ENCODE measurements at regions not wholly inside any gene's neighbourhood (a gene's known extent, or its start where the extent isn't known, plus 50 kb on each side); places are given as distances from the start of the nearest gene placed in this dataset.

DNA sequence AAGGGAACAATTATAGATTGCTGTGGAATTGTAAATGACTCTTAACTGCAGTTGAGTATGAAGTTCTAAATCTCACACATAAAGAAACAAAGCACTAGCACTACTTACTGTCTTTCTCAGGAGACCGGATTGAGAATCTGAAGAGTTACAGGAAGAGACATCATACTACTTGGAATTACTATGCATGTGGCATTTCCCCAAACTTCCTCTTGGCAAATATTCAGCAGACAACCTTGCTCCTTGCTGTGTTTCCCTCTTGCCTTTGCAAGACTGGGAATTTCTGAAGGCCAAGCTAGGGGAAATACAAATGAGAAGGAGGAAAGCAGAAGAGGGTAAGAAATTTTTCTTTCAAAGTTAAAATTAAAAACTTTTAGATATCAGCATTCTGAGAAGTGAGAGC is 173.6 kb upstream of the KCTD3 start:
- DNase-seq: no peak
- TF ChIP-seq POLR2AphosphoS5 (IDR thresholded peaks at IDR 0.05): no peak
- TF ChIP-seq CTCF (IDR thresholded peaks at IDR 0.05): no peak
- no peak for TF ChIP-seq POLR2A (IDR thresholded peaks at IDR 0.05)
- no peak for TF ChIP-seq EP300 (IDR thresholded peaks at IDR 0.05; ENCODE audit: low read depth)
- Histone ChIP-seq H3K27me3 (no peaks in the 10 kb centered on the region), H3K4me3 (no peak overlapping the region), H3K9me3 (no peaks in the 10 kb centered on the region), H3K4me1 (no peaks in the 10 kb centered on the region), H3K27ac (no peak overlapping the region), H3K36me3 (no peaks in the 10 kb centered on the region)
- in situ Hi-C loops (cut with MboI; ENCODE audit: low pct_ligation_motif_present in 1 of 4, low pct_unique_long_range_greater_than_20kb in 1 of 4, low sequenced_read_pairs in 3 of 4) (no loop called here), intact Hi-C loops (cut with DNase I; ENCODE audit: low total_unique reads) (no loop called here)
- 81 to 88% methylated on average over 1 of the region's 1 CpG for WGBS, 2 donors (ENCODE audit: low coverage in 1 of 2)

DNA sequence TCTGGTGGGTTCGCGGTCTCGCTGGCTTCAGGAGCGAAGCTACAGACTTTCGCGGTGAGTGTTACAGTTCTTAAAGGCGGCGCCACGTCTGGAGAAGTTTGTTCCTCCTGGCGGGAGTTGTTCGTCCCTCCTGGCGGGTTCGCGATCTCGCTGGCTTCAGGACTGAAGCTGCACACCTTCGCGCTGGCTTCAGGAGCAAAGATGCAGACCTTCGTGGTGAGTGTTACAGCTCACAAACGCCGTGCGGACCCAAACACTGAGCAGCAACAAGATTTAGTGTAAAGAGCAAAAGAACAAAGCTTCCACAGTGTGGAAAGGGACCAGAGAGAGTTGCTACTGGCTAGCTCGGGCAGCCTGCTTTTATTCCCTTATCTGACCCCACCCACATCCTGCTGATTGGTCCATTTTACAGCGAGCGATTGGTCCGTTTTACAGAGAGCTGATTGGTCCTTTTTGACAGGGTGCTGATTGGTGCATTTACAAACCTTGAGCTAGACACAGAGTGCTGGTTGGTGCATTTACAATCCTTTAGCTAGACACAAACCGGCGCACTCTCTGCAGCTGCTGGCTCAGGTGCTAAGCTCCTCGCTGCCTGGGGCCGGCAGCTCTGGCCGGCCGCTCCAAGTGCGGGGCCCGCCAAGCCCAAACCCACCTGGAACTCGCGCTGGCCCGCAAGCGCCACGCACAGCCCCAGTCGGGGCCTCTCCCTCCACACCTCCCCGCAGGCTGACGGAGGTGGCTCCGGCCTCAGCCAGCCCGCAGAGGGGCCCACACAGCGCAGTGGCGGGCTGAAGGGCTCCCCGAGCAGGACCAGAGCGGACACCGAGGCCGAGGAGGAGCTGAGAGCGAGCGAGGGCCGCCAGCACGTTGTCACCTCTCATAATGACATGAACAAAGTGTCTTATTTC is 172.8 kb upstream of the KCTD3 start:
- no peaks in the 10 kb centered on the region for H3K27me3 ChIP-seq
- H3K36me3 ChIP-seq: no peaks in the 10 kb centered on the region
- no peaks in the 10 kb centered on the region for H3K9me3 ChIP-seq
- no peak overlapping the region for H3K4me3 ChIP-seq
- in situ Hi-C loops (cut with MboI; ENCODE audit: low pct_ligation_motif_present in 1 of 4, low pct_unique_long_range_greater_than_20kb in 1 of 4, low sequenced_read_pairs in 3 of 4): no loop called here
- no peak for TF ChIP-seq POLR2AphosphoS5 (IDR thresholded peaks at IDR 0.05)
- no peak for TF ChIP-seq POLR2A (IDR thresholded peaks at IDR 0.05)
- TF ChIP-seq EP300 (IDR thresholded peaks at IDR 0.05; ENCODE audit: low read depth): no peak
- TF ChIP-seq CTCF (IDR thresholded peaks at IDR 0.05): no peak
- WGBS, 2 donors (ENCODE audit: low coverage in 1 of 2): 91 to 92% methylated on average over 14 to 51 of the region's 53 CpGs
- no peak for DNase-seq
- no peak overlapping the region for H3K27ac ChIP-seq
- intact Hi-C loops (cut with DNase I; ENCODE audit: low total_unique reads): no loop called here
- no peaks in the 10 kb centered on the region for H3K4me1 ChIP-seq

DNA sequence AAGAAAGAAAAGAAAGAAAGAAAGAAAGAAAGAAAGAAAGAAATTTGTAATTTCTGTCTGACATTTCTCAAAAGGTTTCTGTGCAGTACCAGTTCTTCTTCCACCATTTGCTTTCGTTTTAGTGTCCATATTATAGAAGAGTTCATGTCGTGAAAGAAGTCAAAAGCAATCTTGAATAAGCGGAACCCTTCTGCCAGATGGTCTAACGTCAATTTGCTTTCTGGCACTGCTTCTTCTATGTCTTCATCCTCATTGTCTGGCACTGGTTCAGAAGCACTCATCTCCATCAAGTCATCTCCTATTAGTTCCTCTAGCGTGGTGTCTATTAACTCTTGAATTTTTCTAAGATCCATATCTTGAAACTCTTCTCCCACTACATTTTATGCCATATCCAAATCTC is 170.0 kb upstream of the KCTD3 start:
- TF ChIP-seq CTCF (IDR thresholded peaks at IDR 0.05) (no peak), POLR2A (IDR thresholded peaks at IDR 0.05) (no peak), EP300 (IDR thresholded peaks at IDR 0.05; ENCODE audit: low read depth) (no peak), POLR2AphosphoS5 (IDR thresholded peaks at IDR 0.05) (no peak)
- in situ Hi-C loops (cut with MboI; ENCODE audit: low pct_ligation_motif_present in 1 of 4, low pct_unique_long_range_greater_than_20kb in 1 of 4, low sequenced_read_pairs in 3 of 4) (no loop called here), intact Hi-C loops (cut with DNase I; ENCODE audit: low total_unique reads) (no loop called here)
- no peaks in the 10 kb centered on the region for H3K4me1 ChIP-seq
- H3K36me3 ChIP-seq: no peaks in the 10 kb centered on the region
- H3K9me3 ChIP-seq: no peaks in the 10 kb centered on the region
- WGBS, 2 donors (ENCODE audit: low coverage in 1 of 2): 70 to 76% methylated on average over 5 of the region's 5 CpGs
- DNase-seq: no peak
- H3K27me3 ChIP-seq: no peaks in the 10 kb centered on the region
- H3K27ac ChIP-seq: no peak overlapping the region
- H3K4me3 ChIP-seq: no peak overlapping the region

DNA sequence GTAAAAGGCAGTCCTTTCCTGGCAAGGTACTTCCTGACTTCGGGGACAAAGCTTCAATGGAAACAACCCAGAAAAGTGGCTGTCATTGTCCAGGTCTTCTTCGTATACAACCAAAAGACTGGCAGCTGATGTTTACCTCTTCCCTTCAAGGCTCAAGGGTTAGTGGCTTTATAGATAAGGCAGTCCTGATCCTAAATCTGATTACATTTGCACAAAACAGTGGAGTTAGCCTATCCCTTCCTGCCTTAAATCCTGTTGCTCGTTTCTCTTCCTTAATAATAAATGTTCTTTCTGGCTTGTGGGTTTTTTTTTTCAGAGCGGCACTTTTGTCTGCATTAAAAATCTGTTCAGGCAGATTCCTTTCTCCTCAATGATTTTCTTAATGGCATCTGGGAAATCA is 169.3 kb upstream of the KCTD3 start:
- Histone ChIP-seq H3K4me1 (no peaks in the 10 kb centered on the region), H3K36me3 (no peaks in the 10 kb centered on the region), H3K4me3 (no peak overlapping the region), H3K27me3 (no peaks in the 10 kb centered on the region), H3K9me3 (no peaks in the 10 kb centered on the region), H3K27ac (no peak overlapping the region)
- in situ Hi-C loops (cut with MboI; ENCODE audit: low pct_ligation_motif_present in 1 of 4, low pct_unique_long_range_greater_than_20kb in 1 of 4, low sequenced_read_pairs in 3 of 4) (no loop called here), intact Hi-C loops (cut with DNase I; ENCODE audit: low total_unique reads) (no loop called here)
- WGBS, 2 donors (ENCODE audit: low coverage in 1 of 2): 33 to 37% methylated on average over 4 of the region's 4 CpGs
- no peak for DNase-seq
- TF ChIP-seq POLR2AphosphoS5 (IDR thresholded peaks at IDR 0.05): no peak
- no peak for TF ChIP-seq POLR2A (IDR thresholded peaks at IDR 0.05)
- no peak for TF ChIP-seq CTCF (IDR thresholded peaks at IDR 0.05)
- TF ChIP-seq EP300 (IDR thresholded peaks at IDR 0.05; ENCODE audit: low read depth): no peak

All from transverse colon (tissue), 4 donors.